Stimulated activated naive CD8-positive, alpha-beta T cell treated with anti-CD3 and anti-CD28 coated beads, Interleukin-15, Interleukin-2, amounts not matched to agents 100 ng/mL and 50 ng/mL, for 24 hours (primary cell): ENCODE measurements at regions not wholly inside any gene's neighbourhood (a gene's known extent, or its start where the extent isn't known, plus 50 kb on each side); places are given as distances from the start of the nearest gene placed in this dataset.
"Not testable (repeated sequence)": the region's sequence is repeated elsewhere in the genome, so short reads cannot be mapped to it uniquely, and the experiment has no call there.

ENCODE experiments used
- H3K27ac Mint-ChIP-seq: one replicate; pipeline ENCODE4 v1.8.0; 2021; ENCODE audit warnings: mild to moderate bottlenecking, mixed read lengths
- H3K27me3 Mint-ChIP-seq: one replicate; pipeline ENCODE4 v1.8.0; 2021; ENCODE audit warnings: mixed read lengths
- H3K36me3 Mint-ChIP-seq: one replicate; pipeline ENCODE4 v1.8.0; 2021; ENCODE audit warnings: low read depth, mixed read lengths
- H3K4me1 Mint-ChIP-seq: one replicate; pipeline ENCODE4 v1.8.0; 2021; ENCODE audit warnings: low read depth, mixed read lengths
- H3K4me3 Mint-ChIP-seq: one replicate; pipeline ENCODE4 v1.8.0; 2021; ENCODE audit warnings: mild to moderate bottlenecking, mixed read lengths
- H3K9me3 Mint-ChIP-seq: one replicate; pipeline ENCODE4 v1.8.0; 2021; ENCODE audit warnings: mixed read lengths

DNA sequence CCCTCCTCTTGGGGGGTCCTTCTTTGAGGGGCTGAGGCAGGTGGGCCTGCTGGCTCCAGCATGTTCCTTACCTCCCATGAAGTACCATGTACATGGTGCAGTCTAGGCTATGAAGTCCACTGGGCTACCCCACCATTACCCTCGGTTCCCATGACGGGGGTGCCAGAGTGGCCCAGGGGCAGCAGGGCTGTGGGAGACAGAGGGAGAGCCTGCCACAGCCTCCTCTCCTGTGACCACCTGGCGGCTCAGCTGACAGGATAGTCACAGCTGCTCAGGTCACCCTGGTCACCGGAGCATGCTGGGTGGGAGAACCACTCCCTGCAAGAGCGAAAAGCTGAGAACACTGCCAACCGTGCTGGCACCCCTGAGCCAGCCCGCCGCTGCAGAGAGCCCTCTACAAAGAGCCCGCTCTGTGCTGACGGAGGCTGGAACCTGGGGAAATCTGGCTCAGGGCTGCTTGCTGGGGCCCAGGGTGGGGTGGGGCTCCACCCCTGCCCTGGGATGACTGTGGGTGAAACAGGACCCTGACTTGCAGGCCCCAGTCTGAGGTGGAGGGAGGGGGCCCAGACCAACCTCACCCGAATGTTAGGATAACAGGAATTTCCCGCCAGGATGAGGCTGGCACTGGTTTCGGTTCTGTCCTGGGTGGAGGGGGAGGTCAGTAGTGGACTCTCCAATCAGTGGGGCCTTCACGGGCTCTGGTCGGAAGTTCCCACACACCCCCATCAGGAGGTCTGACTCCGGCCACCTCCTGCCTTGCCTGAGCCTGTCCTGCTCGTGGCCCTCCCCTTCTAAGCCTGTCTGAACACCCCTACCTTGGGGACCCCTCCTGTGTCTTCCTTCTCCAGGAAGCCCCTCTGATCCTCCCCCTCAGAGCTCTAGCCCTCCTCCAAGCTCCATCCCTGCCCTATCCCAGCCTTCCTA, 76.0 kb upstream of the GOLGA6L4 start:
- H3K27me3 Mint-ChIP-seq, H3K4me3 Mint-ChIP-seq, H3K4me1 Mint-ChIP-seq, H3K36me3 Mint-ChIP-seq, H3K9me3 Mint-ChIP-seq, H3K27ac Mint-ChIP-seq: not testable (repeated sequence)

DNA sequence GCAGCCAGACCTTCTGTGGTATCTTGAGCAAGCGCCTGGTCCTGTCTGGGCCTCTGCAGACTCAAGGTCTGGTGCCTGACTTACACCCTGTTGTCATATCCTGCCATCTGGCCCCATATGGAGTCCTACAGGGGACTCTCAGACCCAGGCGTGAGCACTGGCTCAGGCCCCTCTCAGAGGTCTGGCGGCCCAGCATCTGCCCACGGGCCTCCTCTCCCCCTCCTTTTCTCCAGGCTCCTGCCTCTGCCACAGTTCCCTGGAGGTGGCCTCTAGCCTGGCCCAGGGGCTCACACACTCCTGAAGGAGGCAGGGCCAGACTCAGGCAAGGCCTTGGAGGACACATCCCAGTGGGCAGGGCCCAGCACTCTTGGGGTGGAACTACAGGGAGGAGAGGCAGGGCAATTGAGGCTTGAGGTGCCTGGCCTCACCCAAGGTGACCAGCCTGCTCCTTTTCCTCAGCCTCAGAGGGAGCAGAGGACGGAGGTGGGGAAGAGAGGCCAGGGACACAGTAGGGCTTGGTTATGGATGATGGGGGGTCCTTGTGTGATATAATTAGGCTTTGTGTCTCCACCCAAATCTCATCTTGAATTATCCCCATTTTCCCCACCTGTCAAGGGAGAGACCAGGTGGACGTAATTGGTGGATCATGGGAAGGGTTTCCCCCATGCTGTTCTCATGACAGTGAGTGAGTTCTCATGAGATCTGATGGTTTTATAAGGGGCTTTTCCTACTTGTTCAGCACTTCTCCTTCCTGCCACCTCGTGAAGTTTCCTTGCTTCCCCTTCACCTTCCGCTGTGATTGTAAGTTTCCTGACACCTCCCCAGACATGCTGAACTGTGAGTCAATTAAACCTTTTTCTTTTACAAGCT, 70.9 kb upstream of the GOLGA6L4 start:
- H3K4me1 Mint-ChIP-seq, H3K27me3 Mint-ChIP-seq, H3K9me3 Mint-ChIP-seq, H3K27ac Mint-ChIP-seq, H3K4me3 Mint-ChIP-seq, H3K36me3 Mint-ChIP-seq: not testable (repeated sequence)

DNA sequence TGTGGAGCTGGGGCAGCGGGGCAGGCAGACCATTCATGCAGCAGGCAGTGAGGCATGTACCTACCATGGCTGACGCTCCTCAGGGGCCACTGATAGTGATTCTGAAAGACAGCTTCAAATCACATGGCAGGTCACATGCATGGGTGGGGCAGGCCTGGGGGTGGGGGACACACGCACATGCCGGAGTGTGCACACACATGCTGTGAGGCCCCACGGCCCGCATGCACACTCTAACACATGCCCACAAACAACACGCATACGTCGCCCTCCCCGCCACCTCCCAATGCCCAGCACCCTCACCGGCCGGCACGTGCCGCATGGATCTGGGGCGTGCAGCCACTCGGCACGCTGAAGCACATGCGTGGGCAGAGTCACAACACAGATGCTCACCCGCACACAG, 65.5 kb upstream of the GOLGA6L4 start:
- H3K4me3 Mint-ChIP-seq, H3K9me3 Mint-ChIP-seq, H3K36me3 Mint-ChIP-seq, H3K27me3 Mint-ChIP-seq, H3K27ac Mint-ChIP-seq, H3K4me1 Mint-ChIP-seq: not testable (repeated sequence)

DNA sequence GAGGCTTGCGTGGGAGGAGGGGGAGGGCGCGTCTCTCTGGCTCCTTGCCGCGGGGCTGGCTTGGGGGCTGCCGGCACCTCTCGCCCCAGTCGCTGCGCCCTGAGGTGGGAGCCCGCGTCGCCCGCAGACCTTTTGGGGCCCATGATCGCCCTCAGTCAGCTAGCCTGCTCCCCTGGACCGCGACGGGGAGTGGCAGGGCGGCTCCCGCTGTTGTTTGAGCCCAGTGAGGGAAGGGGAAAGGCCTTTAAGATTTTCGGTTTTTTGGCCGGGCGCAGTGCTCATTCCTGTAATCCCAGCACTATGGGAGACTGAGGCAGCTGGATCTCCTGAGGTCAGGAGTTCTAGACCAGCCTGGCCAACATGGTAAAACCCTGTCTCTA, 62.4 kb upstream of the GOLGA6L4 start:
- not testable (repeated sequence) for H3K4me3 Mint-ChIP-seq, H3K27me3 Mint-ChIP-seq, H3K4me1 Mint-ChIP-seq, H3K27ac Mint-ChIP-seq, H3K9me3 Mint-ChIP-seq, H3K36me3 Mint-ChIP-seq
